ENCODE measurements at regions not wholly inside any gene's neighbourhood (a gene's known extent, or its start where the extent isn't known, plus 50 kb on each side); places are given as distances from the start of the nearest gene placed in this dataset.

DNA sequence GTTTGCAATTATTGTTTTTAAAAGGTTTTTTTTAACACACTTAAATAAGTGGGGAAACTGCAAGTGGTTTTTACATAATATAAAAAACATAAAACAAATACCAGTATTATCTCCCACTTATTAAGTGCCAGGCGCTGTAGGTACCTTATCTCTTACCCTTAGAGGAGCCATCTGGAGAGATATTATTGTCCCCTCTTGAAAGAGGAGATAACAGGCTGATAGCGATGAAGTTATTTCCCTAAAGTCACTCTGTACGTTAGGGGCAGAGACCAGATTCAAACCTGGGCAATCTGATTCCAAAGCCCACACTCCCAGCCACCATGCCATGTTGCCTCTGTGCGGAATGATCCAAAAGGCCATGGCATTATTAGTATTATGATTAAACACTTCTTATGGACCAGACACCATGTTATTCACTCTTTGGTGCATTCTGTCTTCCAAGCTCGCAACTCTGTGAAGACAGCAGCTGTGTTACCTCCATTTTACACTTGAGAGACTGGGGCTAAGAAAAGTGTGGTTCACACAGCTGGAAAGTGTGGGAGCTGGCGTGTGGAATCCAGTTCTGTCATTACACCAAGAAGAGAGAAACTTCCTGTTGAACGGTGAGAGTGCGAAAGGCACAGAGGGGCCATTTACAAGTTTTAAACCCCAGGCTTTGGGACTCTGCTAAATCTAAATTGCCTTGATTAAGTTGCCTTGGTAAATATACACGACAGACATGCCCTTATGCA is 79.9 kb upstream of the MITF start:
- TF ChIP-seq CTCF (IDR thresholded peaks at IDR 0.05; ENCODE audit: extremely low read depth in 1 of 2, insufficient read depth in 1 of 2, low read depth in 1 of 2, low read length in 2 of 2) (no peak), POLR2A (IDR thresholded peaks at IDR 0.05; ENCODE audit: low read depth, low read length) (no peak), EZH2 (IDR thresholded peaks at IDR 0.05; ENCODE audit: borderline replicate concordance, low read depth, low read length, severe bottlenecking) (no peak), POLR2AphosphoS5 (IDR thresholded peaks at IDR 0.05; ENCODE audit: insufficient read depth, low read depth, low read length) (no peak), MAX (IDR thresholded peaks at IDR 0.05; ENCODE audit: insufficient read depth, insufficient read length) (no peak), FOS (IDR thresholded peaks at IDR 0.05; ENCODE audit: borderline replicate concordance, insufficient read depth, low read length) (no peak), GATA2 (IDR thresholded peaks at IDR 0.05; ENCODE audit: insufficient read depth, insufficient read length, low read depth, low read length) (no peak)

Data from endothelial cell of umbilical vein (primary cell).